ENCODE measurements at regions not wholly inside any gene's neighbourhood (a gene's known extent, or its start where the extent isn't known, plus 50 kb on each side); places are given as distances from the start of the nearest gene placed in this dataset.

DNA sequence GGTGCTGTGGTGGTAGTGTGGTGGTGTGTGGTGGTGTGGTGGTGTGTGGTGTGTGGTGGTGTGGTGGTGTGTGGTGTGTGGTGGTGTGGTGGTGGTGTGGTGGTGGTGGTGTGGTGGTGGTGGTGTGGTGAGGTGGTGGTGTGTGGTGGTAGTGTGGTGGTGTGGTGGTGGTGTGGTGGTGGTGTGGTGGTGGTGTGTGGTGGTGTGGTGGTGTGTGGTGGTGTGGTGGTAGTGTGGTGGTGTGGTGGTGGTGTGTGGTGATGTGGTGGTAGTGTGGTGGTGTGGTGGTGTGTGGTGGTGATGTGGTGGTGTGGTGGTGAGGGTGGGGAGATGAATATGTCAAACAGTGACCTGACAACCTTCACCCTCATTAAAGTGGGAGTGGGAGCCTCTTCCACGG is 55.6 kb upstream of the DLGAP1 start:
- TF ChIP-seq MYC (IDR thresholded peaks at IDR 0.05; ENCODE audit: borderline replicate concordance, low read length) = no peak
- no peak for TF ChIP-seq RFX5 (IDR thresholded peaks at IDR 0.05)
- TF ChIP-seq, protein P1, sequence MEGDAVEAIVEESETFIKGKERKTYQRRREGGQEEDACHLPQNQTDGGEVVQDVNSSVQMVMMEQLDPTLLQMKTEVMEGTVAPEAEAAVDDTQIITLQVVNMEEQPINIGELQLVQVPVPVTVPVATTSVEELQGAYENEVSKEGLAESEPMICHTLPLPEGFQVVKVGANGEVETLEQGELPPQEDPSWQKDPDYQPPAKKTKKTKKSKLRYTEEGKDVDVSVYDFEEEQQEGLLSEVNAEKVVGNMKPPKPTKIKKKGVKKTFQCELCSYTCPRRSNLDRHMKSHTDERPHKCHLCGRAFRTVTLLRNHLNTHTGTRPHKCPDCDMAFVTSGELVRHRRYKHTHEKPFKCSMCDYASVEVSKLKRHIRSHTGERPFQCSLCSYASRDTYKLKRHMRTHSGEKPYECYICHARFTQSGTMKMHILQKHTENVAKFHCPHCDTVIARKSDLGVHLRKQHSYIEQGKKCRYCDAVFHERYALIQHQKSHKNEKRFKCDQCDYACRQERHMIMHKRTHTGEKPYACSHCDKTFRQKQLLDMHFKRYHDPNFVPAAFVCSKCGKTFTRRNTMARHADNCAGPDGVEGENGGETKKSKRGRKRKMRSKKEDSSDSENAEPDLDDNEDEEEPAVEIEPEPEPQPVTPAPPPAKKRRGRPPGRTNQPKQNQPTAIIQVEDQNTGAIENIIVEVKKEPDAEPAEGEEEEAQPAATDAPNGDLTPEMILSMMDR (IDR thresholded peaks at IDR 0.05) = no peak
- TF ChIP-seq POLR2A (IDR thresholded peaks at IDR 0.05; ENCODE audit: low read length) = no peak
- TF ChIP-seq EP300 (IDR thresholded peaks at IDR 0.05) = no peak
- no peak for TF ChIP-seq SREBF2 (IDR thresholded peaks at IDR 0.05)

Data from A549 (cell line).